Prostate gland (tissue), 2 donors: ENCODE measurements at regions not wholly inside any gene's neighbourhood (a gene's known extent, or its start where the extent isn't known, plus 50 kb on each side); places are given as distances from the start of the nearest gene placed in this dataset.

ENCODE experiments used
- CTCF ChIP-seq, 4 experiments: fragments of 200-600 bp in 2 of 4; fragments of 450-650 bp in 2 of 4; sonication (generic) in 2 of 4; IDR thresholded peaks; 1 replicate in 3 of 4; 2 replicates in 1 of 4; pipeline ENCODE4 v1.5.1; 2016 to 2019; ENCODE audit warnings: antibody characterized with exemption in 4 of 4, mild to moderate bottlenecking in 2 of 4, moderate library complexity in 2 of 4
- POLR2A ChIP-seq: fragments of 450-650 bp; IDR thresholded peaks from one replicate; pipeline ENCODE4 v1.6.1; 2016; ENCODE audit warnings: antibody characterized with exemption, mild to moderate bottlenecking

- no peak for TF ChIP-seq CTCF (IDR thresholded peaks at IDR 0.05)
- TF ChIP-seq POLR2A, result no peak
These were observed 381.8 kb upstream of the KIF2A start for GRCh38 chr5:61924251-61924650.
